ENCODE measurements at regions not wholly inside any gene's neighbourhood (a gene's known extent, or its start where the extent isn't known, plus 50 kb on each side); places are given as distances from the start of the nearest gene placed in this dataset. TPM values are rescaled to one million over a fixed set of nuclear protein-coding genes. Genes with fewer than 3 reads are reported as not detected.

GRCh38 chr12:93322784-93323183 lies 54.9 kb upstream of the NUDT4 start:
- no peaks in the 10 kb centered on the region for H3K79me2 ChIP-seq
- 72% methylated on average over 2 of the region's 2 CpGs for WGBS (ENCODE audit: low lambda C conversion rate, missing lambda C conversion rate)
- H3K4me2 ChIP-seq: no peak overlapping the region
- no peaks in the 10 kb centered on the region for H3K36me3 ChIP-seq (replicated peaks; ENCODE audit: insufficient read depth, low read depth)
- H3K4me1 ChIP-seq (ENCODE audit: insufficient read depth): no peaks in the 10 kb centered on the region
- no peak for DNase-seq (ENCODE audit: low spot score)
- no peak overlapping the region for H3K27ac ChIP-seq
- H3K9me3 ChIP-seq (ENCODE audit: low read depth): no peaks in the 10 kb centered on the region
- no peaks in the 10 kb centered on the region for H3K9me2 ChIP-seq (replicated peaks; ENCODE audit: insufficient read depth)
- H3K4me3 ChIP-seq: no peak overlapping the region
- H4K20me1 ChIP-seq (ENCODE audit: insufficient read depth, poor library complexity, severe bottlenecking): no peaks in the 10 kb centered on the region
- no peak overlapping the region for H2AFZ ChIP-seq
- no peak for TF ChIP-seq CTCF (IDR thresholded peaks at IDR 0.05; ENCODE audit: poor library complexity)
- TF ChIP-seq EZH2 (IDR thresholded peaks at IDR 0.05; ENCODE audit: borderline replicate concordance): no peak
- TF ChIP-seq EZH2phosphoT487 (IDR thresholded peaks at IDR 0.05; ENCODE audit: low read depth, severe bottlenecking, unreplicated experiment): no peak
- no peaks in the 10 kb centered on the region for H3K27me3 ChIP-seq

- H3K9me3 ChIP-seq (ENCODE audit: low read depth): no peaks in the 10 kb centered on the region
- H3K36me3 ChIP-seq (replicated peaks; ENCODE audit: insufficient read depth, low read depth): no peaks in the 10 kb centered on the region
- H3K4me2 ChIP-seq: no peak overlapping the region
- 78% methylated on average over 5 of the region's 5 CpGs for WGBS (ENCODE audit: low lambda C conversion rate, missing lambda C conversion rate)
- no peak overlapping the region for H3K4me3 ChIP-seq
- TF ChIP-seq EZH2phosphoT487 (IDR thresholded peaks at IDR 0.05; ENCODE audit: low read depth, severe bottlenecking, unreplicated experiment) (no peak), CTCF (IDR thresholded peaks at IDR 0.05; ENCODE audit: poor library complexity) (no peak), EZH2 (IDR thresholded peaks at IDR 0.05; ENCODE audit: borderline replicate concordance) (no peak)
- H3K9me2 ChIP-seq (replicated peaks; ENCODE audit: insufficient read depth): no peaks in the 10 kb centered on the region
- no peaks in the 10 kb centered on the region for H3K4me1 ChIP-seq (ENCODE audit: insufficient read depth)
- no peak for DNase-seq (ENCODE audit: low spot score)
- no peak overlapping the region for H3K27ac ChIP-seq
- H3K27me3 ChIP-seq: no peaks in the 10 kb centered on the region
- no peaks in the 10 kb centered on the region for H3K79me2 ChIP-seq
- no peak overlapping the region for H2AFZ ChIP-seq
- no peaks in the 10 kb centered on the region for H4K20me1 ChIP-seq (ENCODE audit: insufficient read depth, poor library complexity, severe bottlenecking)
Measured at GRCh38 chr12:93323625-93324329, 53.9 kb upstream of the NUDT4 start.

- Histone ChIP-seq H3K4me3 (no peak overlapping the region), H3K27me3 (no peaks in the 10 kb centered on the region), H3K4me1 (ENCODE audit: insufficient read depth) (no peaks in the 10 kb centered on the region), H3K27ac (no peak overlapping the region), H3K79me2 (no peaks in the 10 kb centered on the region), H3K36me3 (replicated peaks; ENCODE audit: insufficient read depth, low read depth) (no peaks in the 10 kb centered on the region), H3K9me2 (replicated peaks; ENCODE audit: insufficient read depth) (no peaks in the 10 kb centered on the region), H3K4me2 (no peak overlapping the region), H4K20me1 (ENCODE audit: insufficient read depth, poor library complexity, severe bottlenecking) (no peaks in the 10 kb centered on the region), H2AFZ (no peak overlapping the region), H3K9me3 (ENCODE audit: low read depth) (no peaks in the 10 kb centered on the region)
- TF ChIP-seq CTCF (IDR thresholded peaks at IDR 0.05; ENCODE audit: poor library complexity) (no peak), EZH2phosphoT487 (IDR thresholded peaks at IDR 0.05; ENCODE audit: low read depth, severe bottlenecking, unreplicated experiment) (no peak), EZH2 (IDR thresholded peaks at IDR 0.05; ENCODE audit: borderline replicate concordance) (no peak)
- 85% methylated on average over 7 of the region's 7 CpGs for WGBS (ENCODE audit: low lambda C conversion rate, missing lambda C conversion rate)
- peak; percentile 32 for DNase-seq (ENCODE audit: low spot score)
Measured at GRCh38 chr12:93325855-93326254, 51.9 kb upstream of the NUDT4 start.

Small RNAs in the stretch of these regions (small RNA-seq; reads per million reads assigned to genes)
- gene RF00019: not detected
- gene RF00284: not detected
- not detected for gene RPL41P5
